HG03354 (cell line): ENCODE measurements at regions not wholly inside any gene's neighbourhood (a gene's known extent, or its start where the extent isn't known, plus 50 kb on each side); places are given as distances from the start of the nearest gene placed in this dataset.

ENCODE experiments used
- ATAC-seq: cut with Tn5 transposase; IDR thresholded peaks from one replicate; pipeline ENCODE4 v1.9.1; 2021; ENCODE audit warnings: mild to moderate bottlenecking; ENCODE audit not compliant: unreplicated experiment, poor library complexity, severe bottlenecking

DNA sequence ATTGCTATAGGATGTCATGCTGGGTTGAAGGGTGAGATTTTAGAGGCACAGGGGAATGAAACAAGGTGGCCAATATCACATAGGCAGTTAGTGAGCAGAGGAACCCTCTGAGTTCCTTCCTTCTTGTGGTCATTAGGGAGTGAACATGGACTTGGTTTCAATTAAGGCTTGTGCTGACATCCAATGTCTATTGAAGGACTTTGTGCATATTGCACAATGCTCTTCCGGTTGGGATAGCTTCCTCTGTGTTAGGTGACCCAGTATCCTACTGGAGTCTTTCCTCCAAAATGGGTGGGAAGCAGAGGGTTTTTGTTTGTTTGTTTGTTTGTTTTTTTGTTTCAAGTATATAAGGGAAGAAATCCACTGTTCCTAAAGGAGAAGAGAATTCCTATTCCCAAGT, 98.5 kb downstream of the HDGFL1 start:
- no peak for ATAC-seq

DNA sequence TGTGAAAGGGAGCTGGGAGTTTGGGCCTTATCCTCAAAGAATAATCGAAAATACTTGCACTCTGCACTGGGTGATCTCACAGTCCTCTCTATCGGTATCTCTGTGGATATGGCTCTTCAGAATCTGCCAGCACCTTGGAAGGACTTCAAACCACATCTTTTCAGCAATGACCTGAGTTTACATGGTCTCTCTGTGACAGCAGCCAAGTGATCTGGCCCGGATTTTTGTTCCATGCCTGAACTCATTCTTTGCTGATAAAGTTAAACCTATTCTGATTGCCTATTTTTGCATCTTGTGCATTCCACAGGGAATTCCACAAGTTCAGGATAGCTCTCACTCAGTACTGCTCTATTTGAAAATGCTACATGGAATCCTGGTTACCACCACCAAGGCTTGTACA, 98.9 kb downstream of the HDGFL1 start:
- no peak for ATAC-seq

DNA sequence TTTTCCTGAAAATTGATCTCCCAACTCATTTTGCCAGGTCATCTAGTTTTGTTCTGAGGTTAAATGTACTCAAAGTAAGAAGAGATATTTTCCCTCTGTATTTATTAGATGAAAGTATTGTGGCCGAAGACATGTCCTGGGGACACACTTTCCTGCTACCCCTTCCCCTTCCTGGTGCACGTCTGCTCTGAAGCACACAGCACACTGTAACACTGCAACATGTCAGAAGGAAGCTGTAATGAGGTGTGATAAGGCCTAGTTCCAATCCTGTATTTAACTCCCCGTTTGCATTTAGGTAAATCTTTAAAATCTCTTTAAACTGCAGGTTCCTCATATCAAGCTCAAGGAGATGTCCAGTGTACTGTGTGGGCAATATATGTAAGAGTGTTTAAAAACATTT, 99.4 kb downstream of the HDGFL1 start:
- ATAC-seq = no peak

DNA sequence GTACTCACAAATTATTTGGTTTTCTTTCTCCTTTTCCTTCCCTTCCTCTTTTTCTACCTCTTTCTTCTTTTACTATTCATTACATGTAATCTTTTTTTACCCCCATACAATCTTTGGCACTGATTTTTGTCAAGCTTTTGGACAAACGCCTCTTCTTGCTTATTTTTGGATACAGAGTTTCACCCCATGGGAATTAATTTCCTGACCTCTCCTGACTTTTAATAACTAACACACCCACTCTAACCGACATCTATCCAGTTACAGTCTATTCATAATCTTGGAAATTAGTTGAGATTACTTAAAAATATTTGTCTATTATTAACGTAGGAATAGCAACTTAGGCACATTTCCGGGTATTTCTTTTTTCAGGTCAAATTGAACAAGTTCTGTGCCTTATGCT, 101.2 kb downstream of the HDGFL1 start:
- ATAC-seq = no peak

DNA sequence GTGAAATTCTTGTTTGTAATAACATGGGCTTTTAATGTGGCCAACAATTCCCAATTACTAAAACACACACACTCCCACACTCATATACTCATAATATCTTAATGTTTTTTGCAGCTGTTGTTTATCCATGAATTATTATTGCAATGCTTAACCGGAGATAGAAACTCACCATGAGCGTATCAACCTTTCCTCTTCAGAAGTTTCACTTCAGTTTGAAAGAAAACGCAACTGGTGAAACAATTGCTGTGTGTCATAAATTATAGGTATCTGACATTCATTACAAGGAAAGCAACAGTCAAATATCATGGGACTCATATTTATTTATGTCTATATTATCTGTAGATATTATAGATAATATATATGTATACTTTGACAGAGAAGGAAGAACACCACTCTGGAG, 104.1 kb downstream of the HDGFL1 start:
- ATAC-seq = no peak

DNA sequence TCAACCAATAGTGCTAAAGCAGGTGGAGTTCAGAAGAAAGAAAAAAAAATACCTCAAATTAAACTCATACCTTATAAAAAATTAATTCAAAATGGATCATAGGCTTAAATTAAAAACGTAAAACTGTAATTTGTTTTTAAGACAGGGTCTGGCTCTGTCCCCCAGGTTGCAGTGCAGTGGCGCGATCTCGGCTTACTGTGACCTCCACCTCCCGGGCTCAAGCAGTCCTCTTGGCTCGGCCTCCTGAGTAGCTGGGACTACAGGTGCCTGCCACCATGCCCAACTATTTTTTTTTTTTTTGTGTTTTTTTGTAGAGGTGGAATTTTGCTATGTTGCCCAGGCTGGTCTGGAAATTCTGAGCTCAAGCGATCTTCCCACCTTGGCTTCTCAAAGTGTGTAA, 111.6 kb downstream of the HDGFL1 start:
- ATAC-seq = no peak

DNA sequence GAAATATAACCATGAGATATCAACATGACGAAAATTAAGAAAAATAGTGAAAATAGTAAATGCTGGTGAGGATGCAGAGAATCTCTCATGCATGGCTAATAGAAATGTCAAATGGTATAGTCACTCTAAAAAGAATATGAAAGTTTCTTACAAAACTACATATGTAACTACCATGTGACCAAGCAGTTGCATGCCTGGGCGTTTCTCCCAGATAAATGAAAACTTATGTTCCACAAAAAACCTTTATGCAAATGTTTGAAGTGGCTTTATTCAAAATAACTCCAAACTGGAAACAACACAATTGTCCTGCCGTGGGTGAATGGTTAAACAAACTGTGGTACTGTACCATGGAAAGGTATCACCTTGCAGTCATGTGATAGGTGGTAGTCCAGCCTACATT, 112.4 kb downstream of the HDGFL1 start:
- no peak for ATAC-seq

DNA sequence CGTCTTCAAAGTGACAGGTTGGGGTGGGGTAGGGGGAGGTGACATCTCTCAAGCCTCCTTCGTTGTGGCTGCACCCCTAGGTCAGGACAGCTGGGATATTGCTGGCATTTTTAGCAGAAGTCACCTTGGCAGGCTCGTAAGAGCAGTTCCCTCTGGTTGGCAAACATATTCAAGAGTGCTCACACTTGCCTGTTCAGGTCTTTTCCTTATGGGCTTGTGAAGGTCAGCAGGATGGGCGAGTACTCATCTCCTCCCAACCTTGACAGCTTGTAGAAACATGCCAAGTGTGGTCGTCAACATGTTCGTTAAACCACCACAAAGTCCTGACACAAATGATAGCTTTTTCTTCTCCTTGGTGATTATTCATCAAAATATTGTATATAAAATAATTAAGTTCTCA, 113.6 kb downstream of the HDGFL1 start:
- no peak for ATAC-seq

DNA sequence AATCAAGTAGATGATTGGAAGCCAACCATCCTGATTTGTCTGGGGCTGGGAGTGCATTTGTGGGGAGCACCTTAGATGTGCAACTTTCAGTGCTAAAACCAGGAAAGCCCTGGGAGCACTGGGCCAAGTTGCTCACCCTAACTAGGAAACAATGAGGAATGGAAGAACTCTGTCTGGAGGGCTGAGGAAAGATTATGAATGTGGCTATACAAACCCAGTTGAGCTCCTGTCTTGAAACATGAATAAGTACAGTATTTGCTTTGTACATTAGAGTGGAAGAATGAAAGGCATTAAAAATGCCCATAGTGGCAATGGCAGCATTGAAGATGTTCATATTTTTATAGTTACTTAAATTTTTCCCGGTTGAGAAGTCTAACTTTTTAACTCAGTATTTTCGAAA, 121.1 kb downstream of the HDGFL1 start:
- no peak for ATAC-seq

DNA sequence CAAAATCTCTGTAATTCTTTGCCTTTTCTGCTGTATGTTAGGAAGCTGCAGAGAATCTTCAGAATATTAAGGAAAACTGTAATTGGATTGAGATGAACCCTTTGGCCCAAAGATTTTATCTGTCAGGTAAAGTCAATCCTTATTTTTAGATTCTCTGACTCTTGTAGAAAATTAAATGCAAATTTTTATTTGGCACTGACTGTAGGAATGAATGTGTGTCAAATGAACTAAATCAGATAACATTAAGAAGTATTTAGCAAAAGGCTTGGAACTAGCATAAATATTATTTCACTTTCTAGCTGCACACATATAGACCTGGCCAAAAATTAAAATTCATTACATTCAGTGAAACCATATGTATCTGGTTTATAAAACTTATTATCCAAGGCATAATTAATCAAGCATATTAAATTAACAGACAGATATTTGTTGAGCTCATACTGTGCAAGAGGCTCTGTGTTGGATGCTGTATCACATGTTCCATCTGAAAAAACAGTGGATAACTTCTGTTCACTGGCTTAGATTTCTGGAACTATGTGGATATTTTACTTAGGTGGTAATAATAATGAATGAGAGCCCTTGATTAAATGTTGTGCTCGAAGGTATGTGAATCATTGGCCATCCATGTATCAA, 124.8 kb downstream of the HDGFL1 start:
- no peak for ATAC-seq

DNA sequence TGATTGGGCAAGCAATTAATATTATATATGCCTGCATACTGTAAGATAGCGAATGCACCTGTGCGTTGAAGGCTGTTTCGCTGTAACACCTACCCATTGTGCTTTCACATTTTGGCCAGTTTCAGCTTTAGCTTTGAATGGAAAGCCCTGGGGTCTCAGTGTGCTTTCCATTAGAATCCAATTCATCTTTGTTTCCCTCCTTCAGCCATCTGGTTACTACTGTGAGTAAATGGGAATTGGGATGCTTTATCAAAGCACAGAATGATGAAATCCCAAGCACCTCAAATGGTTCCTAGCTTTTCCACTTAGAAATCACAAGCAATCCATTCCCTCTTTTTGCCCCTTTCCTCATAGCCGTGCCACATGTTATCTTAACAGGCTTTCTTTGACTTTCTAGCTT, 127.1 kb downstream of the HDGFL1 start:
- no peak for ATAC-seq

DNA sequence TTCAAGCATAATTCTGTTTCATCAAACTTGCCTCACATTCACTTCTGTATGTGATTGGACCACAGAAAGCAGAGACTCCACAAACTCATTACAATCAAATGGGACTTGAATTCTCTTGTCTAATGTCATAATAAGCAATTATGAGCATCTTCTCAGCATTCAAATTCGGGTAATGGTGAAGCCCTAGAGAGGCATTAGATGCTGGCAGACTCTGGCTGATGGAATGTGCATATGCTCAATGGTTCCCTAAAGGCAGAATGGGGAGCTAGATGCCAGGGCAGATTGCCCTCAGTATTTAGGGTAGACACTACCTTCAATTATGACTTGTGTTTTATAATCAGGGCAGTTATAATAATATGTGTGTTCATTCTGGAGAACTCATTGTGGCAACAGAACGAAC, 127.9 kb downstream of the HDGFL1 start:
- ATAC-seq = no peak

DNA sequence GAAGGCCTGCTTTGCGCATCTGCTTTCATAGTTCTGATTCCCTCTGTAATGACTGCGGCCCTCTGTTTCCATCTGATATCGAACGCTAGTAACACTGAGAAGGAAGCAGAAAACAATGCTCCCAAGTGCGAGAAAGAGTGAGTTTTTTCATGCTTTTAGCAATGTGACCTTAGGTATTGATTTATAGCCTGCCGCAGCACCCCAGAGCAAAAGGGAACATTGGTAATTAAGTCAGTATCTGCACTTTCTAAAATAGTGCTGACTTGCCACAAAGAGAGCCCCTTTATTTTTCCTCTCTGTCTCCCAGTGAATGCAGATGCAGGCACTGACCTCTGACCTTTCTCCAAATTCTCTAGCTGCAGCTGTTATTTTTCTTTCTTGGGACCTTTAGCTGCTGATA, 129.8 kb downstream of the HDGFL1 start:
- ATAC-seq = no peak

DNA sequence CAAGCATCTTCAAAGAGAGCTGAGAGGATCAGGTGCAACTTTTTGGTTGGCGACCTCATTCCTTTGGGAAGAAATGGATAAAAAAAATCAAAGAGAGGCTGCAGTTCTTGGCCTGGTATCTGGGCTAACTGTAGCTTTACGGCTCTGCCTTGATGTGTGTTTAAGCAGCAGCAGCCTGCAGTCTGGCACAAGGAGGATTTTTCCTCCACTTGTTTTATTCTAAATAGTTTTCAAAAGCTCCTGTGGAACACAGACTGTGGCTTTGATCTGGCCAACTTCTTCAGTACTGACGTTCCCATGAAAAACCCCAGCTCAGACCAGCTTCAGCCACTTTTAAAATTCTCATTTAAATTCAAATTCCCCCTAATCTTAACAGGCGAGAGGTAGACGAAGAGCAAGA, 137.3 kb downstream of the HDGFL1 start:
- ATAC-seq = no peak

DNA sequence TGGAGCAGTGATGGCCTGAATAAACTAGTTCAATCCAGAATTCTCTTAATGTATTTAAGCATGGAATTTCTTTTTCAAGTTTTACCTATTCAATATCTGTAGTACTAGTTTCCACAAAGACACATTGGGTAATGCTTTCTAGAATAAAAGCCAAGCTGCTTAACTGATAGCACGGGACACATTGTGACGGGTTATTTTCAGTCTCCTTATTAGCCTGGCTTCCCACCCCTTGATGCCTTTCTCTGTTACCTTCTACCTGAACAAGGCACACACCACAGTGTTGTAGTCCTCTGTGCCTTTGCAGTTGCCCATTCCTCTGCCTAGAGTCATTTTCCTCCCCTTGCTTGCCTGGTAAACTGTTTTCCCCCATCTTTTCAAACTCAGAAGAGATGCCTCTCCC, 139.1 kb downstream of the HDGFL1 start:
- no peak for ATAC-seq

DNA sequence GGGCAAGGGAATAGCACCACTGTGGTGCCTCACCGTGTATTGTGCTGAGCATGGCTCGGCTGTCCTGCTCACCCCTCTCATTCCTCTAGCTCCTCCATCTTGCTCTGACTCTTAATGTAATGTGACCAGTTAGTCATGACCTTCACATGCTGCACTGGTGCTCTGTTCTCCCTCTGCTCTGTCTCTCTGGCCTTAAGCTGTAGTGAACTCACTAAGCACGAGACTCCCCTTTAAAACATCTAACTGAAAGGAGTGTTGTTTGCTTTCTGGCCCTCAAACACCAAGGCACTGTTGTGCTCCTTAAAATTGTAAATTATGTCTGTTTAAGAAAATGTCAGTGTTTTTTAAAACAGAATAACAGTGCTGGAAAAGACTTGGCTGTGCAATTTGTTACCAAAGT, 140.4 kb downstream of the HDGFL1 start:
- no peak for ATAC-seq

DNA sequence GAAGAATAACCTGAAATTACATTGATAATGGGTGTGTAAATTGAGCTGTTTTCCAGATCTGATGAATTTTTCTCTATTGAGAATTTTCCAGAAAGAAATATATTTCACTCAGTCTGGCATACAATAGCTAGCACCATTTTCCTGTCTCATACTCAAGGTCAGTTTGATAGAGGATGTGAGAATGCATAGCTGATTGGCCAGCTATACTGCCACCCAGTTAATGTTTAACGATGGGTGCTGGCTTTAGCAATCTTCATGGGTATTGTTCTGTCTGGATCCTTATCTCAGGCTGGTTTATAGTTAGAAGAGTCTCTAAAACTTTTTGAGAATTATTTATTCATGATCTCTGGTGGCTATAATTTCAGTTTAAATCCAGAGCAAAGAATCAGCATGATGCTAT, 147.4 kb downstream of the HDGFL1 start:
- ATAC-seq = peak; percentile 80

DNA sequence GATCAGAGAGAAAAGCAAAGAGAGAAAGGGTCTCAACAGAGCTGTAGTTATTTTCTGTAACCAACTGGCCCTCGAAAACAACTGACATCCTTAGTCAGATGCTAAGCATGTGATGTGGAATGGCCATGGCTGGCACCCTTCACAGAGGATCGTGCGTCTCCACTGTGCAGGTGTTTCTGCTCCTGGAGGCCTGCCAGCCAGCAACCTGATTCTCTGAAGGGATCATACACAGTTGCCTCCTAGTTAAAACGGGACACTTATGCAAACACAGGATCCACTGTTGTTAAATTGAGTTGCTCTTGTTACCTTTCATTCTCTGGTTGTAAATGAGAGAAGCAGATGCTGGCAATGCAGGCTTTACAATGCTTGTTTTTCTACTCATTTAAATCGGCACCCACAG, 148.5 kb downstream of the HDGFL1 start:
- no peak for ATAC-seq

DNA sequence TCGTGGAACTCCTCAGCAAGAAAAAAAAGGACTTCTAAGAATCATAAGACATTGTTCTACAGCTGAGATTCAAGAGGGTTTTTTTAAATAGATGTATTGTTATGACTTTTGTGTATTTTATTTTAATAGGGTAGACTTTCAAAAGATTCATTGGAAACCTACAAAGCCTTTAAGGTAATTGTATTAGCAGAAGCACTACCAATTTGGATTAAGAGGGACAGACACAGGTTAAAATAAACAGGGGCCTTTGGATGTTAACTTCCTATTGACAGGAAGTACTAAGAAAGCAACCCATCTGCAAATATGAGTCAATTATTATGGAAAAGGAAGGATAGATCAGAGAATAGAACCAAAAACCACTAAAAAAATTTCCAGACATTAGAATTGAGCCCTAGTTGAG, 153.5 kb downstream of the HDGFL1 start:
- no peak for ATAC-seq

DNA sequence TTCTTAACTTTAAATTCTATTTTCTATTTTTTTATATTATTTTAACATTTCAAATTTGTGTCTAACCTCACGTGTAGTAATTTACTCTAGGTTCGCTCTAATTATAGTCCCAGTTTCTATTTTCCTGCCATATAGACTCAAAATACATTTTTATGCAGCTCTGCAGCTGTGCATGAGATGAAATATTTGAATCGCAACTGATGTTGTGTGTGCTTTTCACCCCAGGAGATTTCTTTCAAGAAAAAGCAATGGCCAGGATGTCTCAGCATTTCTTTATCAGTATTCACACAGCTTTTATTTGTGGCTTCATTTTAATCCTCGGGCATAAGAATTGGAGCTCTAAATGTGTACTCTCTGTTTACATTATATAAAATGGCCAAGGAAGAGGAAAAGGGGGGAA, 157.6 kb downstream of the HDGFL1 start:
- ATAC-seq = no peak

DNA sequence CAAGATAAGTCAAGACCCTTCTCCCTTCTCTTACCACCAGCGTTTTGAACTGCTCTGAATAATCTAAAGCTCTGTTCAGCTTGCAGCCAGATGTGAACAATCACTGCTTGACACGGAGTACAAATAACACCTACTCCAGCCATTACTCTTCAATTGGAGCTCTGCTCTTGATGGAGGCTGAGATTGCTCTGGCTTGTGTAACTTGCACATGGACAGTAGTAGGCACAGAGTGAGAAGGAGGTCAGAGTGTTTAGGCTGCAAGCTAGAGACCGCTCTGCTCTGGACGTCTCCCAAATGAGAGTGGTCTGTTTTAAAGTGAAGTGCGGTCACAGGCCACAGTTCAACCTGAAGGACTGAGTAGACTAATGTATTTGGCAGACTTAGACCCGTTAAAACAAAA, 158.3 kb downstream of the HDGFL1 start:
- no peak for ATAC-seq

DNA sequence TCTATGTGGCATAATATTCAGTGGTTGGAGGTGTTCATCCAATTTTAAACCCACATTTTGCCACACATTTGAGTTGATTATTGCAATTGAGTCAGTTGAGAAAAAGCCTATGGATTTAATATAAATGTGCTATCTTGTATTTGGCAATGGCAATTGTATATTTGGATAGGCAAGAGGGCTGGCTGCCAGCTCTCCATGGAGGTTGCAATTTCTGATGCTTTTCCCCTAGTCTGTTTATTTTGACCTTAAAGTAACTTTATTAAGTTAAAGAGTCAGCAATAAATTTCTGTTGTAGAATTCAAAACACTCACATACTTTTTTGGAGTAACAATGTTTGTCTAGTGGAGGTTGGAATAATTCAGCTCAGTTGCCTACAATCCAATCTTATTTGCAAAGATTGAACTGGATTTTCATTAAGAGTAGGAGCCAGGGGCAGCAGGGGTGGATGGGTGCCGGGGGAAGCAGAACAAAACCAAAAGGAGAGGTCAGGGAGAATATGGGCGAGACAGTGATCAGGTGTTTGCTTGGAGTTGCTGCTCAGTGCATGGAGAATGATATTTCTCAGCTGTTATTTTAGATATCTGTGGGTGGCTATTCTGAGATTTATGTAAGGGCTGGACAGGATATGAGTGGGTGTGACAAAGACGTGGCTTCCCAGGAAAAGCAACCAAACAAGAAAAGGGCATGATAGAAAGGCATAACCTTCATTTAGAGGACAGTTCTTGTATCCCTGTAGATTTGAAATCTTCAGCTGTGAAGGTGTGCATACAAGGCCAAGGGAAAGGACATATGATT, 163.0 kb downstream of the HDGFL1 start:
- no peak for ATAC-seq
